ENCODE measurements at regions not wholly inside any gene's neighbourhood (a gene's known extent, or its start where the extent isn't known, plus 50 kb on each side); places are given as distances from the start of the nearest gene placed in this dataset.
"Not testable (repeated sequence)": the region's sequence is repeated elsewhere in the genome, so short reads cannot be mapped to it uniquely, and the experiment has no call there.

DNA sequence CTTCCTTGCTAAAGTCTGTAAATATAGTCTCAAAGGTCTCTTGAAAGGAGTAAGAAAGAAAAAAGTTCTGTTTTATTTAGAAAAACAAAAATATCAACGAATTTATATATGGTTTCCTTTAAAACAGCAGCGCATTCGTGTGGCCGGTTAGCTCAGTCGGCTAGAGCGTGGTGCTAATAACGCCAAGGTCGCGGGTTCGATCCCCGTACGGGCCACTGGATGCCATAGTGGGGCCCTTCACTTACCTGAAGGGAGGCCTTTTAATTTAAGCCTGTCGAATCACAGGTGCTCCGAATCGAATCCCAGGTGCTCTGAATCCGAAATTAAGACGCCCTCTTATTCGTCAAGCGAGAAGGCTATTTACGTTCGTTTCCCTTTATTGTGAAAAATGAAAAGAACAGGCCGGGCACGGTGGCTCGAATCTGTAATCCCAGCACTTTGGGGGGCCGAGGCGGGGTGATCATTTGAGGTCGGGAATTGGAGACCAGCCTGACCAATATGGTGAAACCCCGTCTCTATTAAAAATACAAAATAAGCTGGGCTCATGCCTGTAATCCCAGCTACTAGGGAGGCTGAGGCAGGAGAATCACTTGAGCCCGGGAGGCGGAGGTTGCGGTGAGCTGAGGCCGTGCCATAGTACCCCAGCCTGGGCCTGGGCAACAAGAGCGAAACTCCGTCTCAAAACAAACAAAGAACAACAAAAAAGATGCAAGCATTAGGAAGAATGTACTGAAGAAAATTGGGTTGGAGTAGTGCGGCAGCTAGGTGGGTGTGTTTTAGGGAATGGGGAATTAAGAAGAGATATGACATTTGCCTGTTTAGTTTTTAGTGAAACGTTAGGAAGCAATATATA, 195.8 kb upstream of the ZNF184 start:
- no peak for DNase-seq

DNA sequence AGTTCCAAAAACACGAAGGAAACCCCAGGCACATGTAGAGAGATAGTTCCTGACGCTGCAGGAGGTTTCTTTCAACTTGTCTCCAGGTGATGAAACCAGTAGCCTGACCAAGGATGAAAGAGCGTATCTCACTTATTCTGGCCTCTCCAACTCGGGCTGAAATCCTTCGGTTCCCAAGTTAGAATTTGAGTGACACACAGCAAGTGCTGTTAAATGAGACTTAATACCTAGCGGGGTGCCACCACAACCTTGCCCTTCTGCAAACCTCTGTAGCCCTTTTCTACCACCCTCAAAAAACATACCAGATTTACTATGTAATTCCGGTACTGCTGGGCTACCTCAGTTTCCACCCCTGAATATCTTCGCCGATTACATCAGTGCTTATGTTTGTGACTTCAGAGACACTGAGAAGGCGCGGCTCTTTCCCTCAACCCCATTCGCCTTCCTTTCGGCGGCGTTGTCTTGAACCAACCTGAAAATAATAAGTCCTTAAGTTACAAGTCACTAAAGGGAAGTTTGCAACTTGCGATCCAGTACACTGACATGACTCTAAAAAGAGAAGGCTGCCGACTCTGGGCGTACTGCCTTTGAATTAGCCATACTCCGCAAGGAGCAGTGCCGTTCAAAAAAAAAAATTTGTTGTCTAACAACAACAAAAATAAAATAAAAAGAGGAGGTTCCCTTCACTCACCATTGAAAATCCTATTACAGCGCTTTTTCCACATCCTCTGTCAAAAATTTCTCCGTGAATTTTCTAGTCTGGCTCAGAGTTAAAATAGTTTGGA, 194.9 kb upstream of the ZNF184 start:
- no peak for DNase-seq

DNA sequence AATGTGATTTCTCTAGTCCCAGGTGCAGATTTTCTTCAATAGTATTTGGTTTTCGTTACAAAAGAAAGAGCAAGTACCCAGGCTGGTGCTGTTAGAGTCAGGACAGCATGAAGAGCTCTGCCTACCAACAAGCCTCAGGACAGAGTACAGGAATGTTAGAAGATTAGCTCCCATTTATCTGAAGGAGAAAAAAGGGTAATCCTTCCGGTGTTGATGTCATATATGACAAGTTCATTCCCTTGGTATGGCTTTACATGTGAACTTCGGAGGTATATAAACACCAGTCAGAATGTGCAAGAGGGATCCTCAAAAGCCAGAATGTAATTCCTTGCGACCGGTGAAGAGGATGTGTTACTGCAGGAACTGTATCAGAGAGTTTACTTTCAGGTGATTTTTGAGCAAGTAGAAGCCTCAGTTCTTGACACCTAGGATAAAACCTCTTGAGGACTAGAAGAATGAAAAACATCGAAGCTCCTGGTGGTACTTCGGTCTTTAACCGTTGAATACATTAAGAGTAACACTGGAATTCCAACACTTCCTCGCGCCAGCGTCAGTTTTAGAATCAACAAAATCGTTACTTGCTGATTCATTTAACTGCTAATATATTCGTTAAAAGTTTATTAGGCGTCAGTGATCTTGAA, 194.2 kb upstream of the ZNF184 start:
- no peak for DNase-seq

DNA sequence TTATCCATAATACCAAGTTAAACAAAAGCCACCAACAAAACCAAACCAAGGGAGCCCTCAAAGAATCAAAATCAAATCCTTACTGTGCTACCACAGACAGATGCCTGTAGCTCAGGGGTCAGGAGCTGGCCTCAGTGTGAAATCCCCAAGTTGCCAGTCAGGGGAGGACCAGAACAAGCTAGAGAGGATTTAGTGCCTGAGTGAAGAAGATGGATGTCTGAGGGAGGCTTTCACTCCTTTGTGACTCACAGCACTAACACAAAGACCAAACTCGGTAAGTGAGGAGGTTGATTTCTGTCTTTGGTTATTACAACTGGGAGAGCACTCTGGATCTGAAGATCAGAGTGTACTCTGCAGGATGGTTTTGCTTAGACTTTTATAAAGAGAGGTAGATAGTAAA, 189.9 kb upstream of the ZNF184 start:
- no peak for DNase-seq

DNA sequence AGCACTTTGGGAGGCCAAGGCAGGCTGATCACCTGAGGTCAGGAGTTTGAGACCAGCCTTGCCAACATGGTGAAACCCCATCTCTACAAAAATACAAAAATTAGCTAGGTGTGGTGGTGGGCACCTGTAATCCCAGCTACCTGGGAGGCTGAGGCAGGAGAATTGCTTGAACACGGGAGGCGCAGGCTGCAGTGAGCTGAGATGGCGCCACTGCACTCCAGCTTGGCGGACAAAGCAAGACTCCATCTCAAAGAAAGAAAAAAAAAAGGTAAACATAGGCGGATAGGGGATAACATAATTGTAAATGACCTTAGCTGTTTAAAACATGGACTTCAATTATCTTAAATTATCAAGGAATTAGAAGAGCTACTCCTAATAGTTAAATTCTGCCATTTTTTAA, 189.3 kb upstream of the ZNF184 start:
- DNase-seq = not testable (repeated sequence)

DNA sequence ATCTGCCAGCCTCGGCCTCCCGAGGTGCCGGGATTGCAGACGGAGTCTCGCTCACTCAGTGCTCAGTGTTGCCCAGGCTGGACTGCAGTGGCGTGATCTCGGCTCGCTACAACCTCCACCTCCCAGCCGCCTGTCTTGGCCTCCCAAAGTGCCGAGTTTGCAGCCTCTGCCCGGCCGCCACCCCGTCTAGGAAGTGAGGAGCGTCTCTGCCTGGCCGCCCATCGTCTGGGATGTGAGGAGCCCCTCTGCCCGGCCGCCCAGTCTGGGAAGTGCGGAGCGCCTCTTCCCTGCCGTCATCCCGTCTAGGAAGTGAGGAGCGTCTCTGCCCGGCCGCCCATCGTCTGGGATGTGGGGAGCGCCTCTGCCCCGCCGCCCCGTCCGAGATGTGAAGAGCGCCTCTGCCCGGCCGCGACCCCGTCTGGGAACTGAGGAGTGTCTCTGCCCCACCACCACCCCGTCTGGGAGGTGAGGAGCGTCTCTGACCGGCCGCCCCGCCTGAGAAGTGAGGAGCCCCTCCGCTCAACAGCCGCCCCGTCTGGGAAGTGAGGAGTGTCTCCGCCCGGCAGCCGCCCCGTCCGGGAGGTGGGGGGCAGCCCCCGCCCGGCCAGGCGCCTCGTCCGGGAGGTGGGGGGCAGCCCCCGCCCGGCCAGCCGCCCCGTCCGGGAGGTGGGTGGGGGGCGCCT, 180.4 kb upstream of the ZNF184 start:
- not testable (repeated sequence) for DNase-seq

DNA sequence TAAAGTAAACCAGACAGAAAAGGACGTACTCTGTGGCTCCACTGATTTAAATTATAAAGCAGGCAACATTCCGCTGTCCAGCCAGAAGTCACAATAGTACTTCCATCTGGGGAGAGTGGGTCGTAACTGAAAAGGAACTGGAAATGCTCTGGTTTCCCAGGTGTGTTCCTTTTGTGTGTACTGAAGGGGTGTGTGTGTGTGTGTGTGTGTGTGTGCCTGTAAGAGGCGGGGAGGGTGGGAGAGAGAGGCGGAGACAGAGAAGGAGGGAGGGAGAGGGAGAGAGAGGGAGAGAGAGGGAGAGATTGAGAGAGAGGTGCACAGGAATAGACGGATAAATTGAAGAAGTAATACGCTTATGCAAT, 178.4 kb upstream of the ZNF184 start:
- no peak for DNase-seq

DNA sequence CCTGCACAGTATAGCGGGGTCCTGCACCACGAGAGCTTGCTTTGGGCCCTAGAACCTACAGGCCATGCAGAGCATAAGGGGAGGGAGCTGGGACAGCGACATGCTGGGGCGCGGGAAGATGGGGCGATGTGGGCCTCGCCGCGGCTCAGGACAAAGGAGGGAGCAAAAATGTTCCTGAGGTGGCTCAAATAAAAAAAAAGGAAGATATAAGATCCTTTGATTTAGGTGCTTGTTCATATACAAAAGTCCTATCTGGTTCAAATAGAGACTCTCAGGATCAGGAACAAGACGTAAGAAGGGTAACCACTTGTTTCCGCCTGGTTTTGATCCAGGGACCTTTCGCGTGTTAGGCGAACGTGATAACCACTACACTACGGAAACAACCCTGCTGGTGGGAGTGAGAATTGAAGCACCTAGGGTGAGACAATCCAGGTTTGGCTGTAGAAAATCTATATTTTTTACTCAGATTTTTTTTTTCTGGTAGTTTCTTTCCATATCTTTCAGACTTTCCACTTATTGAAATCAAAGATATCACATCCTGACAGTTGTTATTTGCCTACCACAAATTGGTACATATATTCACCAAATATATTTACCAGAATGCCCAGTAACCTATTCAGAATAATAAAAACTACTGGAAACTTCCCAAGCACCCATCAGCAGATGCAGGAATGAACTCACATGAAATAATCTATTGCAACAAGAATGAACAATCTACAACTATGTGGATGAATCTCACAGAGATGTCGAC, 177.9 kb upstream of the ZNF184 start:
- DNase-seq = no peak

DNA sequence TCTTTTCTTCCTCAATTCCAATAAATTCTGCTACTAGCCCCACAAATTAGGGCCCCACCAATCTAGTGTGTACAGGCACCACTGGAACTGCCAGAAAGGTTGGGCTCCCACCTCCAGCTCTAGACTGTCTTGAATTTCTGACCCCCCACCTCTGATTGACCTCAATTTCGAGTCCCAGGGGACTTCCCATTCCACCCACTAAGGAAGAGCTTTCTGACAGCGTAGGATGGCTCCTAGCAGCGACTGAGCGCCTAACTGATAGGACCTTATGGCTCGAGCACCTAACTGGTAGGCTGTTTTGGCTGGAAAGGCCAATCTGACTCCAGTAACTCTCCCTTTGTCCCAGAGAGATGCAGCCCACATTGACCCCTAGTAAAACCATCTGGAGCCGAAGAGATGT, 171.6 kb upstream of the ZNF184 start:
- DNase-seq = no peak

DNA sequence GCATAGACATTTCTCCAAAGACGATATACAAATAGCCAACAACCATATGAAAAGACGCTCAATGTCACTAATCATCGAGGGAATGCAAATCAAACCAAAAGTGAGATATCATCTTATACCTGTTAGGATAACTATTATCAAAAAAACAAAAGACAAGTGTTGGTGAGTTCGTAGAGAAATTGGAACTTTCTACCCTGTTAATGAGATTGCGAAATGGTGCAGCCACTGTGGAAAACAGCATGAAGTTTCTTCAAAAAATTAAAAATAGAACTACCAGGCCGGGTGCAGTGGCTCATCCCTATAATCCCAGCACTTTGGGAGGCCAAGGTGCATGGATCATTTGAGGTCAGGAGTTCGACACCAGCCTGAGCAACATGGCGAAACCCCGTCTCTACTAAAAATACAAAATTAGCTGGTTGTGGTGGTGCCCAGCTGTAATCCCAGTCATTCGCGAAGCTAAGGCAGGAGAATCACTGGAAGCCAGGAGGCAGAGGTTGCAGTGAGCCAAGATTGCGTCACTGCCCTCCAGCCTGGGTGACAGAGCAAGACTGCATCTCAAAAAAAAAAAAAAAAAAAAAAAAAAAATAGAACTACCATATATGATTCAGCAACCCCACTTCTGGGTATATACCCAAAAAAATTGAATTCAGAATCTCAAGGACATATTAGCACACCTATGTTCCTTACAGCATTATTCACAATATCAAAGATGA, 170.0 kb upstream of the ZNF184 start:
- no peak for DNase-seq

DNA sequence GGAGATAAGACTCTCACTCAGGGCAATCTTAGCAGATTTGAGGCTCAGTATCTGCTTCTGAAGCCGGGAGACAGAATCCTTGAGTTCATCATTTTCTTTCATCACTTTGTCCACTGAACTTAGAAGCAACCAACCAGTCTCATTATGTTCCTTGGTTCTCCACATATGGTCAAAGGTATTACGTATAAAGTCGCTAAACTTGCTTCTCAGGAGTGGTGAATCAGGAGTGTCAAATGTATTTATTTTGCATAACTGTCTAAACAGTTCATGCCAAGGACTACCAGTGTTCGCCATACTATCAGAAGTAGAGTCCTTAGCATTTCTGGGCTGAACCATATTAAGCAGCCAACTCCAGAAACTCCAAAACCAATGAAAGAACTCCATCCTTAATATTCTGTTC, 163.0 kb upstream of the ZNF184 start:
- DNase-seq = not testable (repeated sequence)

DNA sequence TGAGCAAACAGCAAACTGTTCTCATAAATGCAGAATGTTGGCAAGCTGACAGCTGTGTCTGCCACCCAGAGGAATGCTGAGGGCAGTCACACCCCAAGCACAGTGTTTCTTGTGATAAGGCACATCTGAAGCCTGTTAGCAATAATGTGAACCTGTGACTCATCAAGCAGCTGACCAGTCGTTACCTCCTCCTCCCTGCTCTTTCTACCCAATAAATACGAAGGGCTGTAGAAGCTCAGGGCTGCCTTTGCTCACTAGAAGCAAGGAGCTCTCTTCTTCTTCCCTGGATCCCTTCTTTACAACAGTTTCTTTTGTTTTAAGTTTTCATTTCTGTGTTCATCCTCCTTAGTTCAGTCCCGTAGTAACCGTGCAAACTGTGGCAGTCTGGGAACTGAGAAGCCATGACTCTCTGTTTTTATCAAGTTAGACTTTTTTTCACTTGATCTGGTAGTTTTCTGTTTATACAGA, 160.3 kb upstream of the ZNF184 start:
- DNase-seq = not testable (repeated sequence)

DNA sequence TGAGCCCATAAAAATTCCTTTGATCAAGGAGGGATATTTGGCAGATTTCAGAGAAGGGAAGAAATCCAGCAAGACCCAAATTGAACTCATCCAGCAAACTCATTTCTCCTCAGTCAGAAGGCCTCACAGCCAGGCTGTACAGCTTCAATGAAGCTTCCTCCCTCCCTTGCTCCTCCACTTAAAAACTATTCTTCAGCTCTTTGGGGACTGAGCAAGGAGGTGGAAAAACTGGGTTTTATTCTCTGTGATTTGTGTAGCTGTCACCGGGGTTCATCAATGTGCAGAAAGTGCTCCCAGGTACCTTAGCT, 158.7 kb upstream of the ZNF184 start:
- no peak for DNase-seq

DNA sequence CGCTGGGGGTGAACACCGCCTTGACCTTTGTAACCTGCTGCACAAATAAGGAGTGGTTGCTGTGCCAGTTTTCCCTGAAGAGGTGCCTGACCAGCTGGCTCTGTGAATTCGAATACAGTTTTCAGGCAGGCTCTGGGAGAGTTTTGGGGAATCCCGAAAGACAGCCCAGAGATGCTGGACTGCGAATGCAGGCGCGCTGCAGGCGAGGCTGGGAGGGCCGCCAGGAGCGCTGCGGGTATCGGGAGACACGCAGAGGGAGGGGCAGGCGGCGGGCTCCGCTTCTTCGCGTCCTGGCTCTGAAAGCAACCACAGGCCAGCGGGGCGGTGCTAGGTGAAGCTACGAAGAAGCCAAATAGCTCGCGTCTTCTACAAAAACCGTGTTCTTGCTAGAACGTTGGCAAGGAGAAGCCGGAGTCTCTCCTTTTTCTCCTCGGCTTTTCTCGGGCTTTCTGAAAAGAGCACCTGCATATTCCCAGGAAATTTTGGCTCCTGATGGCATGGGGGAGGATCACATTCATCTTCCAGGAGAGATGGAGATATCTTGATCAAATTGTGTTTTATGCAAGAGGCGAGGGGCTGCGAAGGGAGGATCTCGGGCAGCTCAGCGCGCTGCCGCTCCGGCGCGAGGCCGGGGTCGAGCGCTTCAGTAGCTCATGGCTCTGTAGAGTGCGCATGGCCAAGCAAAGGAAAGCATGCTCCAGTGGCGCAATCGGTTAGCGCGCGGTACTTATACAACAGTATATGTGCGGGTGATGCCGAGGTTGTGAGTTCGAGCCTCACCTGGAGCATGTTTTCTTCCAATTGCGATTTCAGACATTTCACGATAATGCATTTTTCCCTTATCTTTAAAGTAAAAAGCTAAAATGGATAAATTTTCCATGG, 158.1 kb upstream of the ZNF184 start:
- no peak for DNase-seq

DNA sequence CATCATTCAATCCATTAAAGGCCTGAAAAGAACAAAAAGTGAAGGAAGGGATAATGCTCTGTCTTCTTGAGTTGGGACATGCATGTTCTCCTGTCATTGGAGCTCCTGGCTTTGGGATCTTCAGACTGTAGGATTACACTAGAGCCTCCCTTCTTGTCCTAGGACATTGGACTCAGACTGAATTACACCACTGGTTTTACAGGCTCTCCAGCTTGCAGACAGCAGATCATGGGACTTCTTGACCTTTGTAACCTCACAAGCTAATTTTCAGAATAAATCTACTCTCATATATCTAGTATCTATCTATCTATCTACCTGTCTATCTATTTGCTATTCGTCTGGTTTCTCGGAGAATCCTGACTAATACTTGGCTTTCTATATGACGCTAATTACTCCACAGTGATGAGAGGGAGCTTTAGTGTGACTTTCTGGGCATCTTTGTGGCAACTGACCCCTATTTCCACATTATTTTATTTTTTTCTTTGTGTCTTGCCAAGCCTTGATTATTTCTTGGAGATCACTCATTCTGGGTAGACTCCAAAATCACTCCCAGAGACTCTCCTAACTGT, 151.9 kb upstream of the ZNF184 start:
- DNase-seq = no peak

DNA sequence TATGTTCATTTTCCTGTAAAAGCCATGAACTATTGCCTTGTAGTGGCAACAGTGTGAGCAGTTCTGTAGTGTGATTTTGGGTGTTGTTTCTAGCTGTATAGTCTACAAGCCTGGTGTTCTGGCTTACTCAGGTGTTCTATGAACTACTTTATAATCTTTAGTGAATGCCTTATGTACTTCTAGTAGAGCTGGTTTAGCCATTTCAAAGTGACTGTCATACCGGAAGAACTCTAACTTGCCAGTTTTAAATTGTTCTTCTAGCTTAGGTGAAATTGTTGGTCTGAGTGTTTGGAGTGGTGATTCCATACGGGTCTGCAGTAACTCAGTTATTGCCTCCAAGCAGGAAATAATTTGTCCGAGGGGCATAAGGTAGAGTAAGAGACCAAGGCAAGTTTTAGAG, 150.2 kb upstream of the ZNF184 start:
- no peak for DNase-seq

DNA sequence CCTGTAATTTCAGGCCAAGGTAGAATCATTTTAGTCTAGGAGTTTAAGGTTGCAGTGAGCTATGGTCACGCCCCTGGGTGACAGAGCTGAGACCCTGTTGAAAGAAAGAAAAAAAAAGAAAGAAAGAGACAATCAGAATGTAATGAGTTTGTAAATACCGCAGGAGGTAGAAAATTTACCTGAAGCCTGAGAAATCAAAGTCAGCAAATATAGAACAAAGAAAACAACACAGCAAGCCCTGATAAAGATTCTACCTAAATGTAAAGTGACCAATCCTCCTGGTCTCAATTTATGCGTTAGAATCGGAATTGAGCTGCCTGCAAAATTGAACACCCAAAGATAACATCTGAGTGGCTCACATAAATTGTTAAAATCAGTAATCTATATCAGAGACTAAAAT, 146.5 kb upstream of the ZNF184 start:
- DNase-seq = no peak

DNA sequence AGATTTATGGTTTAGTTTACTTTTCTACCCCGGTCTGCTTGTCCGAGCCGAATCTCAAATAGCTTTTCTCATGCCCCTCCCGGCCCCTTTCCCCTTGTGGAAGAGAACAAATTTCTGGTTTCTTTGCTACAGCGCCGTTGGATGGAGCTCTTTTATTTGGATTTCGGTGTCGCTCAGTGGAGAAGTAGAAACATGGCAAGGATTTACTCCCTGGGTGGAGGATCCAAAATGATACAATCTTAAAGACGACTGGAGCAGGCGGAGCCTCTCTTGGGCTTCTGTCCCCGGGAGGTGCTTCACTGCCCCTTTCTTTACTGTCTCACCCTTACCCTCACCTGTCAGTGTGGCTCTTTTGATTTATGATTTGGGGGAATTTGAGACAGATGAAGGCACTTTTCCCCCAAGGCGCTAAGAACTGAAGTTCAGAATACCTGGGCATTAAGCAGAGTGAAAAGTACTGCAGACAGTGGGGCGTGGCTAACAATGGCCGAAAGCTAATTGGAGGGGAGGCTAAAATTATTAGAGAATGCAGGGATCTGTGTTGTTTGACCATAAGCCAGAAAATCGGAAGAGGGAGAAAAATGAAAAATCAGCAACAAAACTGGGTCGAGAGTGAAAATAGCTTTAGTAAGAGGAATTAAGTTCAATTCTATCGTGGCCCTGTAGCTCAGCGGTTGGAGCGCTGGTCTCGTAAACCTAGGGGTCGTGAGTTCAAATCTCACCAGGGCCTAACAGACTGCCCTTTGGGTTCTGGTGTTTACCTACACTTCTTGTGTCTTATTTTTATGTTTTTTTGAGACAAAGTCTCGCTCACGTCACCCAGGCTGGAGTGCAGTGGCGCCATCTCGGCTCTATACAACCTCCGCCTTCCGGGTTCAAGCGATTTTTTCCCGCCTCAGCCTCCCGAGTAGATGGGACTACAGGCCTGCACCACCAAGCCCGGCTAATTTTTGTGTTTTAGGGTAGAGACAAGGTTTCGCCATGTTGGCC, 145.1 kb upstream of the ZNF184 start:
- DNase-seq = no peak

DNA sequence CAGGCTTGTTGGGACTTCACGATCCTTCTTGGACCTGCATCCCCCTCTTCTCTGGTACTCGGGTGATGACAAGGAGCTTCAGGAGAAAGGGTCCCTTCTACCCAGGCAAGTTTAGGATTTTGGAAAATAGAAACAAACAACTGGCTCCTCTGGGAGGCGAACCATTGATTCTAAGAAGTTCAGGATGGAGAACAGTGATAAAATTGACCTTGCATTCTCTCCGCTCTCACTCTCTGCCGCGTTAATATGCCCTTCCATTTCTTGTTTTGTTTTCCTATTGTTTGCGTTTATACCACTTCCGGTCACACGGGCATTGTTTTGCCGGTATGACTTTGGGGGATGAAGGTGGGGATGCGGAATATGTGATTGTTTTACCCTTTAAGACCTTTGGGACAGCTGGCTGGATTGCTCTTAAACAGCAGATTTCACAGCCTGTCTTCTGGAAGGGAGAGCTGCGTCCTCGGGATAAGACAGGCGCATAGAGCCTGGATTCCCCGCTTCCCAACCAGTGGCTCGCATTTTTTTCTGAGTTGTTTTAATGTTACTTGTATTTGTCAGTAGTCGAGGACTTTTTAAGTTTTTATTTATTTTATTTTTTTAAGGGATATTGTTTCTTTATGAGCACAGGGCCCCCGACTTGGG, 144.3 kb upstream of the ZNF184 start:
- no peak for DNase-seq
